ENCODE measurements at regions not wholly inside any gene's neighbourhood (a gene's known extent, or its start where the extent isn't known, plus 50 kb on each side); places are given as distances from the start of the nearest gene placed in this dataset.

GRCh38 chr20:22350624-22351023, 233.7 kb downstream of the FOXA2 start:
- no peak for TF ChIP-seq ZNF274 (IDR thresholded peaks at IDR 0.05; ENCODE audit: low read depth, low read length)
- no peak for TF ChIP-seq YY1 (IDR thresholded peaks at IDR 0.05; ENCODE audit: insufficient read depth, insufficient read length)
- no peak for TF ChIP-seq SUZ12 (IDR thresholded peaks at IDR 0.05; ENCODE audit: extremely low read depth, insufficient read depth, insufficient read length)
